ENCODE measurements at regions not wholly inside any gene's neighbourhood (a gene's known extent, or its start where the extent isn't known, plus 50 kb on each side); places are given as distances from the start of the nearest gene placed in this dataset.
"Not testable (repeated sequence)": the region's sequence is repeated elsewhere in the genome, so short reads cannot be mapped to it uniquely, and the experiment has no call there.

- Histone ChIP-seq H3K27me3 (no peaks in the 10 kb centered on the region), H3K4me3 (no peak overlapping the region), H3K27ac (no peak overlapping the region), H3K9me3 (no peaks in the 10 kb centered on the region), H3K36me3 (no peaks in the 10 kb centered on the region), H3K4me1 (no peaks in the 10 kb centered on the region)
- in situ Hi-C loops (cut with MboI; ENCODE audit: low pct_ligation_motif_present in 1 of 4, low pct_unique_long_range_greater_than_20kb in 1 of 4, low sequenced_read_pairs in 3 of 4), result no loop called here
- TF ChIP-seq POLR2AphosphoS5 (IDR thresholded peaks at IDR 0.05) (no peak), POLR2A (IDR thresholded peaks at IDR 0.05) (no peak), EP300 (IDR thresholded peaks at IDR 0.05; ENCODE audit: low read depth) (no peak)
- TF ChIP-seq, protein P1, sequence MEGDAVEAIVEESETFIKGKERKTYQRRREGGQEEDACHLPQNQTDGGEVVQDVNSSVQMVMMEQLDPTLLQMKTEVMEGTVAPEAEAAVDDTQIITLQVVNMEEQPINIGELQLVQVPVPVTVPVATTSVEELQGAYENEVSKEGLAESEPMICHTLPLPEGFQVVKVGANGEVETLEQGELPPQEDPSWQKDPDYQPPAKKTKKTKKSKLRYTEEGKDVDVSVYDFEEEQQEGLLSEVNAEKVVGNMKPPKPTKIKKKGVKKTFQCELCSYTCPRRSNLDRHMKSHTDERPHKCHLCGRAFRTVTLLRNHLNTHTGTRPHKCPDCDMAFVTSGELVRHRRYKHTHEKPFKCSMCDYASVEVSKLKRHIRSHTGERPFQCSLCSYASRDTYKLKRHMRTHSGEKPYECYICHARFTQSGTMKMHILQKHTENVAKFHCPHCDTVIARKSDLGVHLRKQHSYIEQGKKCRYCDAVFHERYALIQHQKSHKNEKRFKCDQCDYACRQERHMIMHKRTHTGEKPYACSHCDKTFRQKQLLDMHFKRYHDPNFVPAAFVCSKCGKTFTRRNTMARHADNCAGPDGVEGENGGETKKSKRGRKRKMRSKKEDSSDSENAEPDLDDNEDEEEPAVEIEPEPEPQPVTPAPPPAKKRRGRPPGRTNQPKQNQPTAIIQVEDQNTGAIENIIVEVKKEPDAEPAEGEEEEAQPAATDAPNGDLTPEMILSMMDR (IDR thresholded peaks at IDR 0.05), result no peak
- WGBS, 2 donors (ENCODE audit: low coverage in 1 of 2), result 87% methylated on average over 21 of the region's 22 CpGs; no CpG with 5 or more reads in 1 of the 2 donors
- DNase-seq, result no peak
- intact Hi-C loops (cut with DNase I; ENCODE audit: low total_unique reads), result loop anchor here (1.0 kb wide), 1 partner anchor 41 kb away; no protein-coding TSS in a partner anchor
Observed at GRCh38 chr2:239801404-239802184, 223.5 kb downstream of the NDUFA10 start.

DNA sequence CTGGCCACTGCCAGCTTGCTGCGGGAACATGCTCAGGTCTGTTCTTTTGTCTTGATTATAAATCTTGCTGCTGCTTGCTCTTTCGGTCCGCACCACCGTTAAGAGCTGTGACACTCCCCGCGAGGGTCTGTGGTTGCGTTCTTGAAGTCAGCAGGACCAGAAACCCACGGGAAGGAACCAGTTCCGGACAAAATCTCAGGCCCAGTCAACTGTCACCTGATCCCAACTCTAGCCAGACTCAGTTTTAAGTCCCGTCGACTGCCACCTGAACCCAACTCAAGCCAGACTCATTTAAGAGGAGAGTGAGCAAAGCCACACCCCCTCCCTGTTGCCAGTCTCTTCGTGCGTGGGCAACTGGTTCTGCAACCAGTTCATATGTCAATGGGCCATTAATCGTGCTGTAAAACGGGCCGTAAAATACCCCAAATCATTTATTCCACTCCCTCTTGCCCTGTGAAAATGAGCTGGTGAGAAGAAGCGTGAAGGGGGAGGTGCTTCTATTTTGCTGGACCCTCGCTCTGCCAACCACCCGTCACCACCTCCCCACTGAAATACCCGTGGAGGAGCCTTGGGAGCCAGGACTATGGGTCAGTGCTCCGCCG lies 224.3 kb downstream of the NDUFA10 start:
- Histone ChIP-seq H3K36me3 (no peaks in the 10 kb centered on the region), H3K4me1 (no peaks in the 10 kb centered on the region), H3K27ac (no peak overlapping the region), H3K9me3 (no peaks in the 10 kb centered on the region), H3K4me3 (no peak overlapping the region), H3K27me3 (no peaks in the 10 kb centered on the region)
- 85 to 95% methylated on average over 4 to 20 of the region's 22 CpGs for WGBS, 2 donors (ENCODE audit: low coverage in 1 of 2)
- TF ChIP-seq POLR2AphosphoS5 (IDR thresholded peaks at IDR 0.05) (no peak), POLR2A (IDR thresholded peaks at IDR 0.05) (no peak), EP300 (IDR thresholded peaks at IDR 0.05; ENCODE audit: low read depth) (no peak)
- TF ChIP-seq, protein P1 (IDR thresholded peaks at IDR 0.05), result no peak
- in situ Hi-C loops (cut with MboI; ENCODE audit: low pct_ligation_motif_present in 1 of 4, low pct_unique_long_range_greater_than_20kb in 1 of 4, low sequenced_read_pairs in 3 of 4), result no loop called here
- intact Hi-C loops (cut with DNase I; ENCODE audit: low total_unique reads), result loop anchor here (1.0 kb wide), 1 partner anchor 41 kb away; no protein-coding TSS in a partner anchor
- no peak for DNase-seq

- DNase-seq, result no peak
- Histone ChIP-seq H3K27me3 (no peaks in the 10 kb centered on the region), H3K9me3 (no peaks in the 10 kb centered on the region), H3K4me3 (no peak overlapping the region), H3K36me3 (no peaks in the 10 kb centered on the region), H3K27ac (no peak overlapping the region), H3K4me1 (no peaks in the 10 kb centered on the region)
- intact Hi-C loops (cut with DNase I; ENCODE audit: low total_unique reads) (no loop called here), in situ Hi-C loops (cut with MboI; ENCODE audit: low pct_ligation_motif_present in 1 of 4, low pct_unique_long_range_greater_than_20kb in 1 of 4, low sequenced_read_pairs in 3 of 4) (no loop called here)
- no peak for TF ChIP-seq EP300 (IDR thresholded peaks at IDR 0.05; ENCODE audit: low read depth)
- TF ChIP-seq, protein P1 (IDR thresholded peaks at IDR 0.05), result no peak
- no peak for TF ChIP-seq POLR2A (IDR thresholded peaks at IDR 0.05)
- TF ChIP-seq POLR2AphosphoS5 (IDR thresholded peaks at IDR 0.05), result no peak
Observed at GRCh38 chr2:239797316-239797715, 227.8 kb downstream of the NDUFA10 start.

- H3K4me1 ChIP-seq; H3K9me3 ChIP-seq; H3K36me3 ChIP-seq; intact Hi-C loops (cut with DNase I; ENCODE audit: low total_unique reads); H3K4me3 ChIP-seq; H3K27ac ChIP-seq; H3K27me3 ChIP-seq; in situ Hi-C loops (cut with MboI; ENCODE audit: low pct_ligation_motif_present in 1 of 4, low pct_unique_long_range_greater_than_20kb in 1 of 4, low sequenced_read_pairs in 3 of 4); DNase-seq: not testable (repeated sequence)
- 99% methylated on average over 10 of the region's 17 CpGs; no CpG with 5 or more reads in 1 of the 2 donors for WGBS, 2 donors (ENCODE audit: low coverage in 1 of 2)
Observed at GRCh38 chr2:239795761-239796160, 229.4 kb downstream of the NDUFA10 start.
